Heart left ventricle (tissue), 13 donors: ENCODE measurements at regions not wholly inside any gene's neighbourhood (a gene's known extent, or its start where the extent isn't known, plus 50 kb on each side); places are given as distances from the start of the nearest gene placed in this dataset.

ENCODE experiments used
- CTCF ChIP-seq, 12 donors: fragments of 200-600 bp; sonication (generic) in 4 of 12; IDR thresholded peaks; one replicate each; pipeline versions ENCODE4 v1.5.0 to v1.8.0; 2018 to 2022; ENCODE audit warnings: antibody characterized with exemption in 12 of 12, mild to moderate bottlenecking in 5 of 12
- POLR2A ChIP-seq, 2 donors: fragments of 450-650 bp; IDR thresholded peaks; one replicate each; pipeline ENCODE4 v1.6.1; 2017; ENCODE audit warnings: antibody characterized with exemption in 2 of 2, mild to moderate bottlenecking in 2 of 2, moderate library complexity in 2 of 2
- donor health status: ischemic (EF 13 %, LVEDD 7.1; RV severe dilation, severe dysfunction).
- donor health status: DM: no; HTN: yes; CAD: no.
- donor health status: DM: no; HTN: no; CAD: no.
- donor health status: ischemic (EF 25% LVEDD 6.9; RV normal size, moderate dysfunction).
- donor health status: ischemic (EF 25% LVEDD 5.7; RV mildly dilated, moderate dysfunction).
- donor health status: ischemic (EF 35%, LVEDD 5.7; RV mildly dilated, moderate dysfunction).
- donor health status: nonischemic (EF 11% LVEDD 7.7; RV severe dilation, severe dysfunction).
- donor health status: DM: yes; HTN: yes; CAD: no.
- donor health status: PGD.
- donor health status: ischemic (EF 29% LVEDD 5.4; RV normal size, mild dysfunction).
- donor health status: nonischemic (EF 23%, LVEDD 6.1; RV moderate dilation, normal function).

GRCh38 chr12:67773896-67774295 is 125.4 kb downstream of the DYRK2 start:
- TF ChIP-seq CTCF (IDR thresholded peaks at IDR 0.05) = no peak
- TF ChIP-seq POLR2A (IDR thresholded peaks at IDR 0.05) = no peak
